H9 (cell line): ENCODE measurements at regions not wholly inside any gene's neighbourhood (a gene's known extent, or its start where the extent isn't known, plus 50 kb on each side); places are given as distances from the start of the nearest gene placed in this dataset.

Experiments
- DNase-seq: peaks from one replicate; pipeline ENCODE4 v3.0.0-alpha.2; 2017
- H2AFZ ChIP-seq: one replicate; pipeline ENCODE4 v1.6.1; 2013; ENCODE audit warnings: mild to moderate bottlenecking, low read length, control low read depth, moderate library complexity
- H2AK5ac ChIP-seq: 2 replicates; pipeline ENCODE4 v1.6.1; 2013; ENCODE audit warnings: low read length, control low read depth, mixed read lengths; ENCODE audit not compliant: insufficient read length
- H2BK120ac ChIP-seq: one replicate; pipeline ENCODE4 v1.6.1; 2013; ENCODE audit warnings: low read depth, mild to moderate bottlenecking, low read length, control low read depth, inconsistent platforms; ENCODE audit not compliant: poor library complexity, severe bottlenecking
- H2BK12ac ChIP-seq: 2 replicates; pipeline ENCODE4 v1.6.1; 2013; ENCODE audit warnings: low read length, control low read depth, mixed read lengths, low read depth; ENCODE audit not compliant: insufficient read length
- H2BK15ac ChIP-seq: 2 replicates; pipeline ENCODE4 v1.6.1; 2013; ENCODE audit warnings: low read depth, low read length, control low read depth
- H2BK20ac ChIP-seq: one replicate; pipeline ENCODE4 v1.6.1; 2013; ENCODE audit warnings: low read depth, mild to moderate bottlenecking, low read length, control low read depth, inconsistent platforms; ENCODE audit not compliant: poor library complexity, severe bottlenecking
- H2BK5ac ChIP-seq: 2 replicates; pipeline ENCODE4 v1.6.1; 2013; ENCODE audit warnings: low read length, control low read depth, mixed read lengths; ENCODE audit not compliant: insufficient read length
- H3K14ac ChIP-seq: 2 replicates; pipeline ENCODE4 v1.6.1; 2013; ENCODE audit warnings: low read length, control low read depth; ENCODE audit not compliant: insufficient read depth
- H3K18ac ChIP-seq: 2 replicates; pipeline ENCODE4 v1.6.1; 2013; ENCODE audit warnings: low read depth, mild to moderate bottlenecking, mixed read lengths, low read length, control low read depth; ENCODE audit not compliant: insufficient read length
- H3K23ac ChIP-seq: 2 replicates; pipeline ENCODE4 v1.6.1; 2013; ENCODE audit warnings: low read length, control low read depth, mixed read lengths, low read depth; ENCODE audit not compliant: insufficient read length
- H3K23me2 ChIP-seq: 2 replicates; pipeline ENCODE4 v1.6.1; 2013; ENCODE audit warnings: low read depth, mild to moderate bottlenecking, mixed read lengths, low read length, control low read depth; ENCODE audit not compliant: insufficient read length, poor library complexity, severe bottlenecking
- H3K27ac ChIP-seq: 2 replicates; pipeline ENCODE4 v1.5.1; 2013; ENCODE audit warnings: low read length, control low read depth, mixed read lengths, low read depth; ENCODE audit not compliant: insufficient read length
- H3K27me3 ChIP-seq: 2 replicates; pipeline ENCODE4 v1.6.1; 2013; ENCODE audit warnings: low read length, control low read depth, inconsistent platforms; ENCODE audit not compliant: insufficient read depth
- H3K4ac ChIP-seq: 2 replicates; pipeline ENCODE4 v1.6.1; 2013; ENCODE audit warnings: low read depth, mild to moderate bottlenecking, control low read depth, inconsistent platforms, low read length, moderate library complexity
- H3K4me1 ChIP-seq: 2 replicates; pipeline ENCODE4 v1.6.1; 2013; ENCODE audit warnings: low read length, control low read depth, inconsistent platforms; ENCODE audit not compliant: insufficient read depth
- H3K4me2 ChIP-seq: 2 replicates; pipeline ENCODE4 v1.6.1; 2013; ENCODE audit warnings: low read length, control low read depth, mixed read lengths; ENCODE audit not compliant: insufficient read length, insufficient read depth
- H3K56ac ChIP-seq: 2 replicates; pipeline ENCODE4 v1.6.1; 2013; ENCODE audit warnings: low read depth, mild to moderate bottlenecking, mixed read lengths, low read length, control low read depth; ENCODE audit not compliant: insufficient read length
- H3K79me1 ChIP-seq: 2 replicates; pipeline ENCODE4 v1.6.1; 2013; ENCODE audit warnings: low read depth, mild to moderate bottlenecking, moderate library complexity, low read length, control low read depth, inconsistent platforms; ENCODE audit not compliant: insufficient read depth, poor library complexity, severe bottlenecking
- H3K79me2 ChIP-seq: 2 replicates; pipeline ENCODE4 v1.6.1; 2013; ENCODE audit warnings: low read length, control low read depth, inconsistent platforms; ENCODE audit not compliant: insufficient read depth
- H3K9ac ChIP-seq: 2 replicates; pipeline ENCODE4 v1.6.1; 2013; ENCODE audit warnings: low read length, control low read depth, mixed read lengths; ENCODE audit not compliant: insufficient read length; ENCODE audit errors: extremely low read depth
- H3K9me3 ChIP-seq: one replicate; pipeline ENCODE4 v1.6.1; 2013; ENCODE audit warnings: low read depth, low read length, inconsistent platforms; ENCODE audit not compliant: control insufficient read depth
- H3T11ph ChIP-seq: one replicate; pipeline ENCODE4 v1.6.1; 2013; ENCODE audit warnings: mild to moderate bottlenecking, low read length, control low read depth, inconsistent platforms
- H4K20me1 ChIP-seq: one replicate; pipeline ENCODE4 v1.6.1; 2013; ENCODE audit not compliant: control insufficient read depth, insufficient read length, insufficient read depth
- H4K5ac ChIP-seq: 2 replicates; pipeline ENCODE4 v1.6.1; 2013; ENCODE audit warnings: low read depth, mild to moderate bottlenecking, mixed read lengths, low read length, control low read depth; ENCODE audit not compliant: insufficient read length
- H4K8ac ChIP-seq: replicated peaks from 2 replicates; pipeline ENCODE4 v1.6.1; 2013; ENCODE audit warnings: low read length, control low read depth, mixed read lengths, low read depth; ENCODE audit not compliant: insufficient read length
- H4K91ac ChIP-seq: 2 replicates; pipeline ENCODE4 v1.6.1; 2013; ENCODE audit warnings: low read depth, mild to moderate bottlenecking, moderate library complexity, mixed read lengths, low read length, control low read depth; ENCODE audit not compliant: insufficient read length
- H3K27ac Mint-ChIP-seq, 3 experiments: 2 replicates in 2 of 3; 3 replicates in 1 of 3; pipeline ENCODE4 v1.8.0; 2020 to 2021; ENCODE audit warnings: mixed read lengths in 3 of 3, mild to moderate bottlenecking in 1 of 3, moderate library complexity in 1 of 3
- H3K27me3 Mint-ChIP-seq: 2 replicates; pipeline ENCODE4 v1.8.0; 2021; ENCODE audit warnings: low read depth, mild to moderate bottlenecking, moderate library complexity, mixed read lengths
- H3K36me3 Mint-ChIP-seq, 3 experiments: 2 replicates in 2 of 3; 3 replicates in 1 of 3; pipeline ENCODE4 v1.8.0; 2020 to 2021; ENCODE audit warnings: low read depth in 3 of 3, mixed read lengths in 3 of 3; ENCODE audit not compliant: insufficient read depth in 1 of 3
- H3K4me1 Mint-ChIP-seq, 2 experiments: 2 replicates each; pipeline ENCODE4 v1.8.0; 2020; ENCODE audit warnings: mixed read lengths in 2 of 2
- H3K4me3 Mint-ChIP-seq, 2 experiments: 2 replicates in 1 of 2; 3 replicates in 1 of 2; pipeline ENCODE4 v1.8.0; 2020 to 2021; ENCODE audit warnings: mild to moderate bottlenecking in 2 of 2, mixed read lengths in 2 of 2, moderate library complexity in 1 of 2
- H3K9me3 Mint-ChIP-seq, 2 experiments: 2 replicates in 1 of 2; 3 replicates in 1 of 2; pipeline ENCODE4 v1.8.0; 2020; ENCODE audit warnings: mild to moderate bottlenecking in 2 of 2, mixed read lengths in 2 of 2, moderate library complexity in 1 of 2
- CTCF ChIP-seq: fragments of 200-600 bp; sonication (generic); conservative IDR thresholded peaks from 3 replicates; pipeline ENCODE4 v1.8.0; 2021; ENCODE audit warnings: antibody characterized with exemption, mild to moderate bottlenecking
- WGBS: extraction: QIAGEN DNeasy Blood & Tissue Kit; methylation state at CpG from one replicate; pipeline ENCODE4 v1.1.7; 2013; ENCODE audit warnings: missing lambda C conversion rate, low lambda C conversion rate, mixed read lengths; ENCODE audit not compliant: insufficient read length; ENCODE audit errors: extremely low coverage; 5-methylcytosine and 5-hydroxymethylcytosine counted together

GRCh38 chr9:102521097-102521755 lies 473.9 kb upstream of the CYLC2 start:
- no peak overlapping the region for H3K27ac Mint-ChIP-seq
- H2AK5ac ChIP-seq = no peak overlapping the region
- peaks cover 3 to 7% of the 10 kb centered on the region in 2 experiments; a peak in 3 of 4 replicates for H3K4me1 Mint-ChIP-seq
- no peaks in the 10 kb centered on the region for H3K4me1 ChIP-seq
- no peak overlapping the region for H2AFZ ChIP-seq
- no peak overlapping the region for H2BK12ac ChIP-seq
- no peak overlapping the region for H2BK5ac ChIP-seq
- no peaks in the 10 kb centered on the region for H3K79me1 ChIP-seq
- H3K23me2 ChIP-seq = no peaks in the 10 kb centered on the region
- no peaks in the 10 kb centered on the region for H4K20me1 ChIP-seq
- H4K8ac ChIP-seq = no peak overlapping the region
- no peak overlapping the region for H3K4me3 Mint-ChIP-seq
- H3K4me2 ChIP-seq = no peak overlapping the region
- H2BK15ac ChIP-seq = no peak overlapping the region
- H3K18ac ChIP-seq = no peak overlapping the region
- H2BK20ac ChIP-seq = no peak overlapping the region
- no CpG with 5 or more reads among the region's 3 CpGs for WGBS
- peaks cover 3 to 5% of the 10 kb centered on the region in 2 experiments; a peak in 3 of 5 replicates for H3K9me3 Mint-ChIP-seq
- no peaks in the 10 kb centered on the region for H3K79me2 ChIP-seq
- no peak overlapping the region for H4K91ac ChIP-seq
- no peak overlapping the region for H3K9ac ChIP-seq
- H3K4ac ChIP-seq = no peak overlapping the region
- H2BK120ac ChIP-seq = no peak overlapping the region
- H3T11ph ChIP-seq = no peak overlapping the region
- H3K36me3 Mint-ChIP-seq = peaks cover 0 to 5% (median 0%) of the 10 kb centered on the region in 3 experiments; a peak in 1 of 7 replicates
- H3K23ac ChIP-seq = no peak overlapping the region
- no peak overlapping the region for H3K27ac ChIP-seq
- H3K27me3 ChIP-seq = no peaks in the 10 kb centered on the region
- H3K27me3 Mint-ChIP-seq = no peaks in the 10 kb centered on the region
- no peak for TF ChIP-seq CTCF
- DNase-seq = no peak
- no peak overlapping the region for H4K5ac ChIP-seq
- H3K9me3 ChIP-seq = no peaks in the 10 kb centered on the region
- H3K56ac ChIP-seq = no peak overlapping the region
- no peak overlapping the region for H3K14ac ChIP-seq
